ENCODE measurements at regions not wholly inside any gene's neighbourhood (a gene's known extent, or its start where the extent isn't known, plus 50 kb on each side); places are given as distances from the start of the nearest gene placed in this dataset.
"Not testable (repeated sequence)": the region's sequence is repeated elsewhere in the genome, so short reads cannot be mapped to it uniquely, and the experiment has no call there.

DNA sequence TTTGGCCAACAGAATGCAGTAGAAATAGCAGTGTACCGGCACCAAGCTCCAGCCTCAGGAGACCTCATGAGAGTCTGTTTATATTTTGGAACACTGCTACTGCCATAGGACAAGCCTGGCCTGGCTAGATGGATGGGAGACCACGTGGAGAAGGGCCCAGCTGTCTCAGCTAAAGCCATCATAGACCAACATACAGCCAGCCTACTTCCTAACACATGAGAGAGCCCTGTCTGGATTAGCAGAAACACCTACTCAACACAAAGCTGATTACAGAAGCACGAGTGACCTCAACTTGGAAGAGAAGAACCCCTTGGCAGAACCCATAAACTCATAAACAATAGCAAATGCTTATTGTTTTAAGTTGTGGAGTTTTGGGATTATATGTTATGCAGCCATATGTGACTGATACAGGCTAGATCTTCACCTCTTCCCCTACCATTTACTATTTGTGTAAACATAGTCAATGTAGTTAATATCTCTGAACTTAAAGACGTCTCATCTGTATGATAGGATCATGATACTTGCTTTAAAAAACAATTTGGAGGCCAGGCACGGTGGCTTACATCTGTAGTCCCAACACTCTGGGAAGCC is 199.4 kb upstream of the ZNF217 start:
- DNase-seq, result no peak

DNA sequence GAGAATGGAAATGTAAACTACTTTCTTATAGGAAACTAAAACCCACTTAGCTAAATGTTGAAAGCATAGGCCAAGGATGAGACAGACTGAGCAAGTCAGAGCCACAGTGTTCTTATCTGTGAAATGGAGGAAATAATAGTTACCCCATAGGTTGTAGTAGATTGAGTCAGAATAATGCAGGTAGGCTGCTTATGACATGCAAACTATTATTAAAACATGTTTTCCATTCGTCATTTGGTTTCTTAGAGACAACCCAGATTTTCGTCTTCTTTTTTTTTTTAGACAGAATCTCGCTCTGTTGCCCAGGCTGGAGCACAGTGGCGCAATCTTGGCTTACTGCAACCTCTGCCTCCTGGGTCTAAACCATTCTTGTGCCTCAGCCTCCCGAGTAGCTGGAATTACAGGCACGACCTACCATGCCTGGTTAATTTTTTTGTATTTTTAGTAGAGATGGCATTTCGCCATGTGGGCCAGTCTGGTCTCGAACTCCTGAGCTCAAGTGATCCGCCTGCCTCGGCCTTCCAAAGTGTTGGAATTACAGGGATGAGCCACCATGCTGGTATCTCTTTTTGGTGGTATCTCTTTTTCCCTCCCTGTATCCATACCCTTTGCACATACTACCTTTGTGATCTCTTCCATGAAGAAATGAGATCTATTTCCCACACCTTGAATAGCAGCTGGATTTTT is 196.5 kb upstream of the ZNF217 start:
- DNase-seq, result no peak

DNA sequence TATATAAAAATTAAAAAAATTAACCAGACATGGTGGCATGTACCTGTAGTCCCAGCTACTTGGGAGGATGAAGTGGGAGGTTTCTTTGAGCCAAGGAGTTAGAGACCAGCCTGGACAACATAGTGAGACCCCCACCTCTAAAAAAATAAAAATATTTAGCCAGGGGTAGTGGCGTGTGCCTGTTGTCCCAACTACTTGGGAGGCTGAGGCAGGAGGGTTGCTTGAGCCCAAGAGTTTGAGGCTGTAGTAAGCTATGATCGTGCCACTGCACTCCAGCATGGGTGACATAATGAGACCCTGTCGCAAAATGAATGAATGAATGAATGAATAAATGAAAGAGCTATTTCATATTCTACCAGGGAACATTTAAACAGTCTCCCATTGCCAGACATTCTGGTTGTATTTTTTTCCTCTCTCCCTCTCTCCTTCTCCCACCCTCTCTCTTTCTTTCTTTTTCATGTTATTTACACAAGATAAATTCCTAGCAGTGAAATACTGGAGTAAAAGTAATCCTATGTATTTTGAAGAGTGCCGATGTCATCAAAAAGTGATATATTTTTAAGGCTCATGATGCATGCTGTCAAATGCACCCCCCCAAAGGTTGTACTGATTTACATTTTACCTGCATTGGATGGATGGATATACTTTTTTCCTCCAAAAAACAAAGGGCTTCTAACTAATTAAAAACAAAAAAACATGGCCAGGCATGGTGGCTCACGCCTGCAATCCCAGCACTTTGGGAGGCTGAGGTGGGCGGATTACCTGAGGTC is 194.8 kb upstream of the ZNF217 start:
- no peak for DNase-seq

DNA sequence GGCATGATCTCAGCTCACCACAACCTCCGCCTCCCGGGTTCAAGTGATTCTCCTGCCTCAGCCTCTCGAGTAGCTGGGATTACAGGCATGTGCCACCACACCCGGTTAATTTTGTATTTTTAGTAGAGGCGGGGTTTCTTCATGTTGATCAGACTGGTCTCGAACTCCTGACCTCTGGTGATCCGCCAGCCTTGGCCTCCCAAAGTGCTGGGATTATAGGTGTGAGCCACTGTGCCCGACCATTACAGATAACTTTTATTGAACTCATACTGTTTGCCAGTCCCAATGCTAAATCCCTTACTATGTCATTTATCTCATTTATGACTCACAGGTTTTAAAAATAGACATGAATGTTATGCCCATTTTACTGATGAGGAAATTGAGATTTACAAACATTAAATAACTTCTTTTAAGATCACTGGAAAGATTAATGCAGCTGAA is 193.9 kb upstream of the ZNF217 start:
- DNase-seq, result not testable (repeated sequence)

DNA sequence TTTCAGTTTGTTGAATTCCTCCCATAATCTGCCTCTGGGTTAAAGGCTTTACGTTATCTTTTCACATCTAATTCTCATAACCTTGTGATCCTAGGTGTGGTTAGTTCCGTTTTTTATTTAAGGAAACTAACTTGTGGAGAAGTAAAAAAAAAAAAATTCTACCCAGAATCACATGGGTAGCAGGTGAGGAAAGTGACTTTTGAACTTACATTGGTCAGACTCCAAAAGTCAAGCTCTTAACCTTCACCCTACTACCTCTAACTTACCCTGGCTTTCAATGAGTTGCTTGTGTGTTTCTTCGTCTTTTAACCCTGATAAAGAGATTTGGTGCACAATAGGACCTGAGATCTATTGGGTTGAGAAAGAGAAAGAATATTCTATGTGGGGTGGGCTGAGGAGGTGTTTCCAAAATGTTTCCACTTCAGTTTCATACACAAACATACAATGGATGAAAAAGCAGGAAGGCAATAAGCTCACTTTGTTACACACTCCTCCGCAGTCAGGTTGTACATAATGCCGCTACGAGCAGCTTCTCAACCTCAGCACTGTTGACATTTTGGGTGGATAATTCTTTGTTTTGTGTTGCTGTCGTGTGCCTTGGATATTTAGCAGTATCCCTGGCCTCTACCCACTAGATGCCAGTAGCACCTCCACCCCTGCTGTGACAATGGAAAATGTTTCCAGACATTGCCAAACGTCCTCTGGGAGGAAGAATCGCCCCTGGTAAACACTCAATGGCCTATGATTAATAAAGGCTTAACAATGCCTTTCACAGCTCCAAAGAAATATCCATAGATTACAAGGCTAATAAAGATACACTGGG is 193.0 kb upstream of the ZNF217 start:
- no peak for DNase-seq

DNA sequence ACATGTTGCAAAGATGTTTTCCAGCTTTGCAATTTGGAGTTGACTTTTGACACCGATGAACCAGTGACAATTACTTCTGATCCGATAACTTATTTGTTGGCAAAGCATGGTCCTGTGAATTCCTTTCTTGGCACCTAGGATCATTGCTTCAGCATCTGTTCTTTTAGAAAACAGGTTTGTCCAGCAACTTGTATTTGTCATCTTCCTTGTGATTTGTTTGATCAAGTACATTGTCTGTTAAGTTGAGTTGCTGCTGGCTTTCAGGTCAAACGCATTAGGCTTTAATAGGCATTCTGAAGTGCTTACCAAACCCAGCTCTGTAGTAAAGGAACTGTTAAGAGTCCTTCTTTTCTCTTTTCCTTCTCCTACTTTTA is 192.4 kb upstream of the ZNF217 start:
- no peak for DNase-seq

DNA sequence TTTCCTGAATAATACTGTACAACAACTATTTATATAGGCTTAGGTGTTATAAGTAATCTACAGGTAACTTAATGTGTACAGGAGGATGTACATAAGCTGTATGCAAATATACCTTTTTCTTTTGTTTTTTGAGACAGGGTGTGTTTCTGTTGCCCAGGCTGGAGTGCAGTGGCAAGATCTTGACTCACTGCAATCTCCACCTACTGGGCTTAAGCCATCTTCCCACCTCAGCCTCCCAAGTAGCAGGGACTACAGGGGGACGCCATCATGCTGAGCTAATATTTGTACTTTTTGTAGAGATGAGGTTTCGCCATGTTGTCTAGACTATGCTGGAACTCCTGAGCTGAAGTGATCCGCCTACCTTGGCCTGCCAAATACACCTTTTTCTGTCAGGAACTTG is 191.7 kb upstream of the ZNF217 start:
- DNase-seq, result no peak

DNA sequence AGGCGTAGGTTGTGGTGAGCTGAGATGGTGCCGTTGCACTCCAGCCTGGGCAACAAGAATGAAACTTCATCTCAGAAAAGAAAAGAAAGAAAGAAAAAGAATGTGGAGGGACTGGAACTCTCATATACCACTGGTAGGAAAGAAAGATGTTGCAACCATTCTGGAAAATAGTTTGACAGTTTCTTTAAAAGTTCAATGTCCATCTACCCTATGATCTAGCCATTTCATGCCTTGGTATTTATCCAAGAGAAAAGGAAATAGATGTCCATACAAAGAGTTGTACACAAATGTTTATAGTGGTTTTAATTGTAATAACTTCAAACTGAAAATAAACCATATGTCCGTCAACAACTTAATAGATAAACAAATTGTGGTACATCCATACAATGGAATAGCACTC is 190.1 kb upstream of the ZNF217 start:
- no peak for DNase-seq

DNA sequence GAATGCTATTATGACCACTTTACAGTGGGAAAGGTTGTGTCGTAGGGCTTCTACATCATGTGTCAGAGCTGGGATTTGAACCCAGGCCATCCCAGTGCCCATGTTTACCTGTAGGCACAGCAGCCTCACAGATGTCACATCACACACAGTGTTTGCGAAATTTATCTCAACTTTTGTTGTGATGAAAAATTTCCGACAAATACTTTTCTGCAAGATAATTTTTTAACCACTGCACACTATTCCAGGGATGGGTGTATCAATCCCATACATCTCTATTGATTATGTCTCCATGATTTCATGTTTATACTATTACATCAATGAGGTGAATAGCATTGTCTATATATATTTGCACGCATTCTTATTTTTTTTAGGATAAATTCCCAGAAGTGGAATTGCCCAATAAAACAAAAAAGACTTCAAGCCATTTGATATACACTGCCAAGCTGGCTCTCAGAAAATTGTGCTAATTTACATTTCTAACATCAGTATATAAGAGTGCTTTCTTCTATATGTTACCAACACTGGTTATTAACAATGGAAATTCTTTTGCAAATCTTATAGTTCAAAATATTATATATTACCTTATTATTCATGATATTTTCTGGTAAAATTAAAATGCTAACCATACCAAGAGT is 189.1 kb upstream of the ZNF217 start:
- DNase-seq, result no peak

DNA sequence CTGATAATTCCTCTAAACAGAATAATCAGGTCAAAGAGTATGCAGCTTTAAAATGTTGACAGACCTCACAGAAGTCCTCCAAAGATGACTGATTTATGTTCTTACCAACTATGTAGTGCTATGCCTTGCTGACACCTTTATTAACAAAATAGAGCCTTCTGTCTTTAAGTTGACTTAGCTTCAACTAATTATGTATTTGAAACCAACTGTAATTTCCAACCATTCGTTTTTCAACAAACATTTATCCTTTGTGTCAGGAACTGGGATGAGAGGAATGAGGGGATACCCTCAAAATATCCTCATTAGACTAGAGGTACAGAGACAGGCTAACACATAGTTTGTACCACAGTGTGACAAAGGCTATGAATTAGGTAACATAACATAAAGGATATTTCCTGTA is 186.2 kb upstream of the ZNF217 start:
- no peak for DNase-seq

DNA sequence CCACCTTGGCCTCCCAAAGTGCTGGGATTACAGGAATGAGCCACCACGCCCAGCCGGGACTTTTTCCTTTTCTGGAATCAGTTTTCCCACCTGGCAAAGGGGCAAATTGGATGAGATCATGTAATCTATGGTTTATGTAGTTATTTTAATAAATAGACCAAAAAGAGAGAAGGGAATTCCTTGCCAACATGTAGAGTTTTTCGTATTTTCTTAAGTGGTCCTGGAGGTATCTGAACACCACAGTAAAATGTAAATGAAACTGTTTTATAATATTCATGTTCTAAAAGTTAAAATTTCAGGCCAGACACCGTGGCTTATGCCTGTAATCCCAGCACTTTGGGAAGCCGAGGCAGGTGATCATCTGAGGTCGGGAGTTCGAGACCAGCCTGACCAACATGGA is 185.1 kb upstream of the ZNF217 start:
- DNase-seq, result no peak

DNA sequence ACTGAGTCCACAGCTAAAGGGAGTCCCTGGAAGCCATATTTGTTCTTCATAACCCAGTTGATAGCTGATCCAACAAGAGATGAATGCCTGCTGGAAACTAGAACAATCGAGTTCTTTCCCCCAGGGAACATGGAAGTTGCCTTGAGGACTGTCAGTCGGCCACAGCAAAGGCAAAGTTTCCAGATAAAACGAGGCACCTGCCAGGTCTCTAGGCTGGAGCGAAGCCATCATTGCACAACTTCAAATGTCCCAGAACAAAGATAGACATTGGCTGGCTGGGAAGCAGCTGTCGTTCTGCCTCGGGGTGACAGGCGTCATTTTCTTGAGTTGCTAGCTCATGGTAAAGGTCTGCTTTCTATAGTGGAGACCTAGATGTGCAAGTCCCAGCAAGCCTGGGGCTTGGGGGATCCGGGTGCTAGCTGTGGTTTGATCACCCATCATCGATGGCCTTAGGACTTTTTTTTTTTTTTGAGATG is 184.4 kb upstream of the ZNF217 start:
- DNase-seq, result no peak

DNA sequence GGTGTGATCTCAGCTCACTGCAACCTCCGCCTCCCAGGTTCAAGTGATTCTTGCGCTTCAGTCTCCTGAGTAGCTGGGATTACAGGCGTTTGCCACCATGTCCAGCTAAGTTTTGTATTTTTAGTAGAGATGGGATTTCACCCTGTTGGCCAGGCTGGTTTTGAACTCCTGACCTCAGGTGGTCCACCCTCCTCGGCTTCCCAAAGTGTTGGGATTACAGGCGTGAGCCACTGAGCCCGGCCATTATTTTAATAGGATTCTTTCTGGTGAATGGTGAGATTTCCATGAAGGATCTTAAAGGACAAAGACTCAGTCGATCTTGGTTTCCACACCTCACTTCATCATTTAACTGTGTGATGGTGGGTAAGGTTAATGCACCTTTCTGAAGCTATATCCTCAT is 183.8 kb upstream of the ZNF217 start:
- not testable (repeated sequence) for DNase-seq

DNA sequence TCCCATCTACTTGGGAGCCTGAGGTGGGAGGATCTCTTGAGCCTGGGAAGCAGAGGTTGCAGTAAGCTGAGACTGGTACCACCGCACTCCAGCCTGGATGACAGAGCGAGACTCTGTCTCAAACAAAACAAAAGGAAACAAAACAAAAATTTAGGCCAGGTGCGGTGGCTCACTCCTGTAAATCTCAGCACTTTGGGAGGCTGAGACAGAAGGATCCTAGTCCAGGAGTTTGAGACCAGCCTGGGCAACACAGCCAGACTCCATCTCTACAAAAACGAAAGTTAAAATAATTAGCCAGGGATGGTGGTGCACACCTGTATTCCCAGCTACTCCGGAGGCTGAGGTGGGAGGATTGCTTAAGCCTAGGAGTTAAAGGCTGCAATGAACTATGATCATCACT is 183.2 kb upstream of the ZNF217 start:
- DNase-seq, result no peak

DNA sequence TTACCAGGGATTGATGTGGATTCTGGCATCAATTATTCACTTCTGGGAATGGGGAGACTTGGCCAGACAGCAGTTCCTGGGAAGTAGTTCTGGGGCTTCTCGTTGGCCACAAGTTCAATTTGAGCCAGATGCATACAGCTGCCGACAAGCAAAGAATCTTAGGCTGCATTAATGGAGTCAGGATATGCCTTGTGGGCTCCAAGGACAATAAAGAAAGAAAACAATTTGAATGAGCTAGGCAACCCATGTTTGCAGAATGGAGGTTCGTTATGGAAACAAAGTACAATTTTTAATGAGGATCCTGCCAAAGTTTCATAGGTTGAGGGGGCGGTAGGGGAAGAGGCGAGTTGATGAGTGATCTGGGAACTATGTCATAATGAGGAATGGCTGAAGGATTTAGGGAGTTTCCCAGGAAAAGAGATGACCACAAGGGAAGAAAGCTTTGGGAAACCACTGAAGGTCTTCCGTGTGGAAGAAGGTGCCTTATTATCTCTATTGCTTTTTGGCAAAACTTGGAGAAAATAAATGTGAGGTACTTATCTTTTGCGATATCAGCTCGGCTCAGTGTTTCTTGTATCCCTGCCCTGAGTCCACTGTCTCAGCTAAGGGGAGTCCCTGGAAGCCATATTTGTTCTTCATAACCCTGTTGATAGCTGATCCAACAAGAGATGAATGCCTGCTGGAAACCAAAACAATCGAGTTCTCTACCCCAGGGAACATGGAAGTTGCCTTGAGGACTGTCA is 181.0 kb upstream of the ZNF217 start:
- DNase-seq, result no peak

DNA sequence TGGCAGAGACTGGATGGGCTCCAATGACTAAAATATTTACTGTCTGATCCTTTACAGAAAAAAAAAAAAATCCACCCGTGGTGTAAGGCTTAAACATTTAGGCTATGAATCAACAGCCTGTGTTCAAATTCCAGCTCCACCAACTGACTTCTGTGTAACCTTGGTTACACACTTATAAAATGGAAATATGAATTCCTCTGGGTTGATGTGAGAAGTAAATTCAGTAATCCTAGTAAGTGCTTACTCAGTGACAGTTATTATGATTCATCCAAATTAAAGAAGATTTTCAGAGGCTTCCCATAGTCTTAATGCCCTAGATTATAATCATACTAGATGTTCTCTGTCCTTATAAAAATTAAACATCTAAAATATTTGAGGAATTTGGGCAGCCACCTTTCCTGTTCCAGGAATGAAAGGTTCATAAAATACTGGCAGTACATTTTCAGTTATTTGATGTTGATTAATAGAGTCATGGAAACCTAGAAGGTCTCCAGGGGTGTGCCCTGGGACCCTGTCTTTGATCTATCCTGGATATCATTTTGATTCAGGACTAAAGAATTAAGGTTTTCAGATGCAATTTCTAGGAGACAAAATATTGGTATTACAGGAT is 180.3 kb upstream of the ZNF217 start:
- DNase-seq, result no peak

DNA sequence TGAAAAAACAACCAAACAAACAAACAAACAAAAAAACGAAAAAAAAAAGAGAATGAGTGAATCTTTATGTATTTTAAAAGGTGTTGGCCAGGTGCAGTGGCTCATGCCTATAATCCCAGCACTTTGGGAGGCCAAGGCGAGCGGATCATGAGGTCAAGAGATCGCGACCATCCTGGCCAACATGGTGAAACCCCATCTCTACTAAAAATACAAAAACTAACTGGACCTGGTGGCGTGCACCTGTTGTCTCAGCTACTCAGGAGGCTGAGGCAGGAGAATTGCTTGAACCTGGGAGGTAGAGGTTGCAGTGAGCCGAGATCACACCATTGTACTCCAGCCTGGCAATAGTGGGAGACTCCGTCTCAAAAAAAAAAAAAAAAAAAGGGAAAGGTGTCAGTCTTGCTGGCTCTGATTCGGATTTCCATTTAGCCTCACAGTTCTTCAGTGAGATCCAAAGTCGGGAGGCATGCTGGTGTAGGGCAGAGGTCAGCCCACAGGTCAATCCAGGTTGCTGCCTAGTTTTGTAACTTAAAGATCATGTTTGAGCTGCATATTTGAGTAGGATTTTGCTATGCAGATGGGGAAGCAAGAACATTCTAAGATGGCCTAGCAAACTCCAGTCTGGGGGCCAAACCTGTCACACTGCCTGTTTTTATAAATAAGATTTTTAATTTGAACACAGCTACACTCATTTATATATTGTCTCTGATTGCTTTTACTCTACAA is 179.6 kb upstream of the ZNF217 start:
- not testable (repeated sequence) for DNase-seq

DNA sequence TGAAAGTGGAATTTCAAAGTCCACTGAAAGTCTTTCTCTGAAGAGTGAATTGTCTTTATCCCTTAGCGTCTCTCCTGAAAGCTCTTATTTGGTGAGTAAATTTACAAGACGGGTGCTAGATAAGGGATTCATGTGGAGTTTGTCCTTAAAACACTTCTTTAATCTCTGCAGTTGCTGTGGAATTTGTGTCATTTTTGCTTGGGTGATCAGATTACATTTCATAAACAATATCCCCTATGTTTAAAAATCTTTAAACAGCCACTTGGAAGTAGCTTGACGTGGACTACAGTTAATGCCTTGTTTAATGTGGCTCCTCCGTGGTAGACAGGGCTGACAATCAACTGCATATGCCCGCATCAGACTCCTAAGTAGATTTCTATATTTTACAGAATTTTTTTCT is 175.4 kb upstream of the ZNF217 start:
- DNase-seq, result no peak

DNA sequence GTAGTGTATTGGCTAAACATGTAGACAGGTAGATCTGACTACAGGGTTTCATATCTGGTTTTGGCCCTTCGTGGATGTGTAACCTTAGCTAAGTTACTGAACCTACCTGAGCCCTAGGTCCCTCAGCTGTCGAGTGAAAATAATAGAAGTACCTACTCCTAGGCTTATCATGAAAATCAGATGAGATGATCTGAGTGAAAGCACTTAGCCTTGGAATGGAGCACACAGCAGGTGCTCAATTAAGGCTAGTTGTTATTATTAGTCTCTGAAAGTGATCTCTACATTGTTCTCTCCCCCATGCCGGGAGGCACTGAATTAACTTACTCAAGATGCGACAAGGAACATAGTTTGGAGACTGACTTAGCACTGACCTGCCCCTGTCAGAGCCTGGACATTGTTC is 174.7 kb upstream of the ZNF217 start:
- no peak for DNase-seq

DNA sequence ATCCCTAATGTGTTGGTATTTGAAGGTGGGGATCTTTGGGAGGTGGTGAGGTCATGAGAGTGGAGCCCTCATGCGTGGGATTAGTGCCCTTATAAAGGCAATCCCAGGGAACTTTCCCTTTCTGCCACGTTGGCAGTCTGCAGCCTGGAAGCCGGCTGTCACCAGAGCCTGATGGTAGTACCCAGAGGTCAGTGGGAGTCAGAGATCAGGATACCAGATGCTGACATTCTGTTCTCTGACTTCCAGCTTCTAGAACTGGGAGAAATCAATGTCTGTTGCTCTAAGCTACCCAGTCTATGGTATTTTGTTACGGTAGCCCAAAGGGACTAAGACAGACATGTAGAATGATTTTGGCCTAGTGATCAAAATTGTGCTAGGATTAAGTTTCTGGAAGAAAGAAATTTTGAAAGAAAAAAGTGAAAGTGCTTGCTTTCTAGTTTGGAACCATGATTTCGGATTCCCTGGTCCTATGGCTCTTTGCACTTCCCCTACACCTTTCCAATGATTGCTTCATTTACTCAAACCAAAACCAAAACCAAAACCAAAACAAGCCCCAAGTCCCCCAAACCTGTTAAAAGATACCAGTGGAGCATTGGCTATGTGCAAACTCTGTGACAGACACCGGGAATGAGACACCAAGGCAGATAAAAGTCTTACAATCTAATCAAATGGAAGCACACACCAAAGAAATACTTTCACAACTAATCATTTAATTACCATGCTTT is 173.7 kb upstream of the ZNF217 start:
- DNase-seq, result no peak
